HCT116 (cell line): ENCODE measurements at regions not wholly inside any gene's neighbourhood (a gene's known extent, or its start where the extent isn't known, plus 50 kb on each side); places are given as distances from the start of the nearest gene placed in this dataset.

ENCODE experiments used
- ATAC-seq: fragments of 200-7000 bp; cut with Tn5 transposase; 2 replicates; pipeline ENCODE4 v1.9.1; 2020; ENCODE audit warnings: mild to moderate bottlenecking, moderate library complexity
- BruUV-seq: library from RNA; stranded (reverse); fragments of 400-500 nt; replicated peaks from 2 replicates; lab custom pipeline; 2021; lab: Mats Ljungman, UMichigan
- CTCF ChIA-PET: fragments of 300-600 bp; sonication (Branson Sonifier 250); formaldehyde crosslinking; loops from one replicate; lab custom pipeline; 2021; ENCODE audit warnings: antibody characterized with exemption; lab: Charles Lee
- POLR2A ChIA-PET: fragments of 300-600, 350-600 bp; sonication (Branson Sonifier 250); formaldehyde crosslinking; loops from one replicate; lab custom pipeline; 2021; ENCODE audit warnings: antibody characterized with exemption; lab: Charles Lee
- RAD21 ChIA-PET, 2 experiments: fragments of 300-600 bp; sonication (Branson Sonifier 250); formaldehyde crosslinking; loops; one replicate each; lab custom pipeline; 2023; ENCODE audit warnings: low total read pairs in 2 of 2; ENCODE audit not compliant: uncharacterized antibody in 2 of 2, unreplicated experiment in 2 of 2, low non-redundant PET in 1 of 2; lab: Charles Lee
- DNase-seq: peaks from one replicate; pipeline ENCODE4 v3.0.0-alpha.2; 2010; ENCODE audit warnings: low read depth, low spot score
- H2AFZ ChIP-seq: fragments of 200-600 bp; shearing (Covaris generic), sonication (generic); 2 replicates; pipeline ENCODE4 v1.6.1; 2017; ENCODE audit warnings: low read depth, mixed run types, mixed read lengths, antibody characterized with exemption, low read length; ENCODE audit not compliant: poor library complexity, severe bottlenecking
- H3K27ac ChIP-seq: 2 replicates; pipeline ENCODE4 v1.5.1; 2012; ENCODE audit warnings: low read depth, low read length
- H3K27me3 ChIP-seq: fragments of 200-600 bp; sonication (generic); 2 replicates; pipeline ENCODE4 v1.6.1; 2016; ENCODE audit warnings: mixed run types, low read length, mixed read lengths; ENCODE audit not compliant: insufficient read depth
- H3K36me3 ChIP-seq, 2 experiments: fragments of 200-500 bp in 1 of 2; fragments of 200-600 bp in 1 of 2; sonication (Bioruptor generic) in 1 of 2; sonication (generic) in 1 of 2; 2 replicates each; pipeline versions ENCODE4 v1.5.1 to v1.6.1; 2014 to 2016; ENCODE audit warnings: low read length in 2 of 2, inconsistent platforms in 1 of 2, mixed read lengths in 1 of 2, mixed run types in 1 of 2; ENCODE audit not compliant: insufficient read depth in 2 of 2, control insufficient read depth in 1 of 2
- H3K4me1 ChIP-seq, 2 experiments: fragments of 200-600 bp in 1 of 2; sonication (generic) in 1 of 2; 2 replicates each; pipeline versions ENCODE4 v1.5.1 to v1.6.1; 2012 to 2017; ENCODE audit warnings: low read length in 2 of 2, inconsistent platforms in 1 of 2, mild to moderate bottlenecking in 1 of 2, mixed read lengths in 1 of 2, mixed run types in 1 of 2, moderate library complexity in 1 of 2; ENCODE audit not compliant: insufficient read depth in 2 of 2, control insufficient read depth in 1 of 2
- H3K4me2 ChIP-seq: fragments of 200-600 bp; sonication (generic); 2 replicates; pipeline ENCODE4 v1.6.1; 2017; ENCODE audit warnings: mixed run types, low read length, mixed read lengths
- H3K4me3 ChIP-seq, 2 experiments: fragments of 200-600 bp in 1 of 2; sonication (generic) in 1 of 2; replicated peaks in 1 of 2; 2 replicates each; pipeline ENCODE4 v1.5.1; 2011 to 2016; ENCODE audit warnings: low read length in 2 of 2, control low read depth in 1 of 2, low read depth in 1 of 2, mild to moderate bottlenecking in 1 of 2, mixed read lengths in 1 of 2, mixed run types in 1 of 2
- H3K79me2 ChIP-seq: fragments of 200-600 bp; sonication (generic); 2 replicates; pipeline ENCODE4 v1.6.1; 2017; ENCODE audit warnings: mild to moderate bottlenecking, mixed run types, low read length, moderate library complexity, mixed read lengths; ENCODE audit not compliant: insufficient read depth
- H3K9ac ChIP-seq: fragments of 200-600 bp; sonication (generic); 2 replicates; pipeline ENCODE4 v1.6.1; 2016; ENCODE audit warnings: low read length, mixed read lengths
- H3K9me2 ChIP-seq: fragments of 200-600 bp; sonication (generic), shearing (Covaris generic); 2 replicates; pipeline ENCODE4 v1.6.1; 2017; ENCODE audit warnings: mixed run types, mild to moderate bottlenecking, moderate library complexity; ENCODE audit not compliant: insufficient read depth
- H3K9me3 ChIP-seq, 2 experiments: fragments of 200-500 bp in 1 of 2; fragments of 200-600 bp in 1 of 2; sonication (Bioruptor generic) in 1 of 2; sonication (generic) in 1 of 2; 2 replicates each; pipeline ENCODE4 v1.6.1; 2014 to 2017; ENCODE audit warnings: low read length in 2 of 2, mixed read lengths in 2 of 2, inconsistent platforms in 1 of 2, low read depth in 1 of 2, mild to moderate bottlenecking in 1 of 2, mixed run types in 1 of 2, moderate library complexity in 1 of 2; ENCODE audit not compliant: control insufficient read depth in 1 of 2, insufficient read depth in 1 of 2
- H4K20me1 ChIP-seq: fragments of 200-600 bp; sonication (generic), shearing (Covaris generic); 2 replicates; pipeline ENCODE4 v1.6.1; 2017; ENCODE audit warnings: mixed run types, mild to moderate bottlenecking, moderate library complexity; ENCODE audit not compliant: insufficient read depth
- CEBPB ChIP-seq: IDR thresholded peaks from 2 replicates; pipeline ENCODE4 v1.6.1; 2012; ENCODE audit warnings: low read depth
- ELF1 ChIP-seq: IDR thresholded peaks from 2 replicates; pipeline ENCODE4 v1.6.1; 2012; ENCODE audit warnings: low read depth, borderline replicate concordance
- EZH2phosphoT487 ChIP-seq: fragments of 200-600 bp; IDR thresholded peaks from 2 replicates; pipeline ENCODE4 v1.6.1; 2018; ENCODE audit warnings: antibody characterized with exemption, borderline replicate concordance
- FOSL1 ChIP-seq: IDR thresholded peaks from 2 replicates; pipeline ENCODE4 v1.6.1; 2012; ENCODE audit warnings: low read depth
- JUND ChIP-seq: IDR thresholded peaks from 2 replicates; pipeline ENCODE4 v1.6.1; 2012
- SP1 ChIP-seq: IDR thresholded peaks from 2 replicates; pipeline ENCODE4 v1.6.1; 2012; ENCODE audit warnings: low read depth
- intact Hi-C: fragments of 100-400 bp; cut with micrococcal nuclease; formaldehyde crosslinking; loops from 2 replicates; pipeline ENCODE4 v1.10.0; 2022
- TF ChIP-seq, protein P1 (sequence below): IDR thresholded peaks from 2 replicates; pipeline ENCODE4 v1.6.1; 2012; ENCODE audit warnings: low read depth

DNA sequence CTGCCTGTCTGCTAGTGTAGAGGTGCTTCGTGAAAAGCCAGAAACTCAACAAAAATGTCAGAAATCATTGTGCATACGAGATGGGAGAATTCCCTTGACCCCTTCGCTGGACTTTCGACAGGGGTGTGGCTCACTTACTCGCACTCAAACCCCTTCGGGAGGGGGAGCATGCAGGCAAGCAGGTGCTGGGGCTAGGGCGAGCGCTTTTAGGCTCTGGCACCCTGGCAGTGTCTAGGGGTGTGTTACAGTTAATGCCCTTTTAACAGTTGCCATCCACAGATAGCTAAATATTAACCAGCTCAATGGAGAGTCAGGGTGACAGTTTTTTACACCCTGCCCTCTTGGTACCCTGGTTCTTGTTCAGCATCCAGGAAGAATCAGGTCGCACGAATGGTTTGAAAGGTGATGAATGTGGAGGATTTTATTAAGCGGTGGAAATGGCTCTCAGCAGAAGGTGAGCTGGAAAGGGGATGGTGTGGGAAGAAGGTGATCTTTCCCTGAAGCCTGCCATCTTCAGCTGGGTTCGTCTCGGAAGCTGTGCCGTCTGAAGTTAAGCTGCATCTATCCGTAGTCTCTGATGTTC lies 59.6 kb upstream of the SHANK2 start:
- Histone ChIP-seq H3K4me3 (no peak overlapping the region), H3K9ac (no peak overlapping the region), H3K27me3 (no peaks in the 10 kb centered on the region), H2AFZ (no peak overlapping the region), H3K79me2 (no peaks in the 10 kb centered on the region), H3K36me3 (no peaks in the 10 kb centered on the region), H3K9me2 (no peaks in the 10 kb centered on the region), H3K27ac (no peak overlapping the region), H3K9me3 (no peaks in the 10 kb centered on the region), H3K4me2 (no peak overlapping the region), H4K20me1 (no peaks in the 10 kb centered on the region), H3K4me1 (no peaks in the 10 kb centered on the region)
- no peak for TF ChIP-seq ELF1
- TF ChIP-seq SP1, result no peak
- no peak for TF ChIP-seq EZH2phosphoT487
- no peak for TF ChIP-seq JUND
- TF ChIP-seq FOSL1, result no peak
- no peak for TF ChIP-seq CEBPB
- TF ChIP-seq, protein P1, sequence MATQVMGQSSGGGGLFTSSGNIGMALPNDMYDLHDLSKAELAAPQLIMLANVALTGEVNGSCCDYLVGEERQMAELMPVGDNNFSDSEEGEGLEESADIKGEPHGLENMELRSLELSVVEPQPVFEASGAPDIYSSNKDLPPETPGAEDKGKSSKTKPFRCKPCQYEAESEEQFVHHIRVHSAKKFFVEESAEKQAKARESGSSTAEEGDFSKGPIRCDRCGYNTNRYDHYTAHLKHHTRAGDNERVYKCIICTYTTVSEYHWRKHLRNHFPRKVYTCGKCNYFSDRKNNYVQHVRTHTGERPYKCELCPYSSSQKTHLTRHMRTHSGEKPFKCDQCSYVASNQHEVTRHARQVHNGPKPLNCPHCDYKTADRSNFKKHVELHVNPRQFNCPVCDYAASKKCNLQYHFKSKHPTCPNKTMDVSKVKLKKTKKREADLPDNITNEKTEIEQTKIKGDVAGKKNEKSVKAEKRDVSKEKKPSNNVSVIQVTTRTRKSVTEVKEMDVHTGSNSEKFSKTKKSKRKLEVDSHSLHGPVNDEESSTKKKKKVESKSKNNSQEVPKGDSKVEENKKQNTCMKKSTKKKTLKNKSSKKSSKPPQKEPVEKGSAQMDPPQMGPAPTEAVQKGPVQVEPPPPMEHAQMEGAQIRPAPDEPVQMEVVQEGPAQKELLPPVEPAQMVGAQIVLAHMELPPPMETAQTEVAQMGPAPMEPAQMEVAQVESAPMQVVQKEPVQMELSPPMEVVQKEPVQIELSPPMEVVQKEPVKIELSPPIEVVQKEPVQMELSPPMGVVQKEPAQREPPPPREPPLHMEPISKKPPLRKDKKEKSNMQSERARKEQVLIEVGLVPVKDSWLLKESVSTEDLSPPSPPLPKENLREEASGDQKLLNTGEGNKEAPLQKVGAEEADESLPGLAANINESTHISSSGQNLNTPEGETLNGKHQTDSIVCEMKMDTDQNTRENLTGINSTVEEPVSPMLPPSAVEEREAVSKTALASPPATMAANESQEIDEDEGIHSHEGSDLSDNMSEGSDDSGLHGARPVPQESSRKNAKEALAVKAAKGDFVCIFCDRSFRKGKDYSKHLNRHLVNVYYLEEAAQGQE, result no peak
- intact Hi-C loops, result no loop called here
- no TSS peak for BruUV-seq
- no peak for DNase-seq
- ChIA-PET POLR2A (no interaction called here), CTCF (no interaction called here), RAD21 (no interaction called here)
- no peak for ATAC-seq
